Glutamatergic neuron (in vitro differentiated cells): ENCODE measurements at regions not wholly inside any gene's neighbourhood (a gene's known extent, or its start where the extent isn't known, plus 50 kb on each side); places are given as distances from the start of the nearest gene placed in this dataset.

Experiments used
- DNase-seq: peaks from one replicate; pipeline ENCODE4 v3.0.0; 2022
- H3K27ac Mint-ChIP-seq: one replicate; pipeline ENCODE4 v1.8.0; 2020; ENCODE audit warnings: mild to moderate bottlenecking, mixed read lengths, inconsistent platforms; ENCODE audit not compliant: unreplicated experiment
- H3K27me3 Mint-ChIP-seq: one replicate; pipeline ENCODE4 v1.8.0; 2020; ENCODE audit warnings: mild to moderate bottlenecking, moderate library complexity, mixed read lengths, inconsistent platforms; ENCODE audit not compliant: unreplicated experiment
- H3K36me3 Mint-ChIP-seq: one replicate; pipeline ENCODE4 v1.8.0; 2020; ENCODE audit warnings: mild to moderate bottlenecking, mixed read lengths, inconsistent platforms; ENCODE audit not compliant: unreplicated experiment
- H3K4me1 Mint-ChIP-seq: one replicate; pipeline ENCODE4 v1.8.0; 2020; ENCODE audit warnings: mild to moderate bottlenecking, low read depth, mixed read lengths, inconsistent platforms; ENCODE audit not compliant: unreplicated experiment
- H3K4me3 Mint-ChIP-seq: one replicate; pipeline ENCODE4 v1.8.0; 2020; ENCODE audit warnings: mild to moderate bottlenecking, mixed read lengths, inconsistent platforms; ENCODE audit not compliant: unreplicated experiment
- H3K9me3 Mint-ChIP-seq: one replicate; pipeline ENCODE4 v1.8.0; 2020; ENCODE audit warnings: mild to moderate bottlenecking, moderate library complexity, mixed read lengths, inconsistent platforms; ENCODE audit not compliant: unreplicated experiment
- TF ChIP-seq, protein P1 (sequence below): fragments of 200-600 bp; sonication (generic); IDR thresholded peaks from one replicate; pipeline ENCODE4 v1.5.0; 2021; ENCODE audit not compliant: partially characterized antibody, unreplicated experiment

- Mint-ChIP-seq H3K4me1 (peaks cover 26% of the 10 kb centered on the region), H3K36me3 (no peaks in the 10 kb centered on the region), H3K27me3 (peaks cover 6% of the 10 kb centered on the region), H3K9me3 (peaks cover 9% of the 10 kb centered on the region), H3K27ac (peak overlapping the region; percentile 97), H3K4me3 (peak overlapping the region; percentile 50)
- TF ChIP-seq, protein P1, sequence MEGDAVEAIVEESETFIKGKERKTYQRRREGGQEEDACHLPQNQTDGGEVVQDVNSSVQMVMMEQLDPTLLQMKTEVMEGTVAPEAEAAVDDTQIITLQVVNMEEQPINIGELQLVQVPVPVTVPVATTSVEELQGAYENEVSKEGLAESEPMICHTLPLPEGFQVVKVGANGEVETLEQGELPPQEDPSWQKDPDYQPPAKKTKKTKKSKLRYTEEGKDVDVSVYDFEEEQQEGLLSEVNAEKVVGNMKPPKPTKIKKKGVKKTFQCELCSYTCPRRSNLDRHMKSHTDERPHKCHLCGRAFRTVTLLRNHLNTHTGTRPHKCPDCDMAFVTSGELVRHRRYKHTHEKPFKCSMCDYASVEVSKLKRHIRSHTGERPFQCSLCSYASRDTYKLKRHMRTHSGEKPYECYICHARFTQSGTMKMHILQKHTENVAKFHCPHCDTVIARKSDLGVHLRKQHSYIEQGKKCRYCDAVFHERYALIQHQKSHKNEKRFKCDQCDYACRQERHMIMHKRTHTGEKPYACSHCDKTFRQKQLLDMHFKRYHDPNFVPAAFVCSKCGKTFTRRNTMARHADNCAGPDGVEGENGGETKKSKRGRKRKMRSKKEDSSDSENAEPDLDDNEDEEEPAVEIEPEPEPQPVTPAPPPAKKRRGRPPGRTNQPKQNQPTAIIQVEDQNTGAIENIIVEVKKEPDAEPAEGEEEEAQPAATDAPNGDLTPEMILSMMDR, result no peak
- DNase-seq, result no peak
Observed at GRCh38 chr11:8834379-8834778, 76.6 kb upstream of the AKIP1 start.

GRCh38 chr11:8838248-8838647, 72.7 kb upstream of the AKIP1 start:
- no peak for DNase-seq
- TF ChIP-seq, protein P1, result no peak
- Mint-ChIP-seq H3K36me3 (no peaks in the 10 kb centered on the region), H3K27ac (no peak overlapping the region), H3K4me1 (peaks cover 36% of the 10 kb centered on the region), H3K9me3 (no peaks in the 10 kb centered on the region), H3K4me3 (no peak overlapping the region), H3K27me3 (peaks cover 3% of the 10 kb centered on the region)

DNA sequence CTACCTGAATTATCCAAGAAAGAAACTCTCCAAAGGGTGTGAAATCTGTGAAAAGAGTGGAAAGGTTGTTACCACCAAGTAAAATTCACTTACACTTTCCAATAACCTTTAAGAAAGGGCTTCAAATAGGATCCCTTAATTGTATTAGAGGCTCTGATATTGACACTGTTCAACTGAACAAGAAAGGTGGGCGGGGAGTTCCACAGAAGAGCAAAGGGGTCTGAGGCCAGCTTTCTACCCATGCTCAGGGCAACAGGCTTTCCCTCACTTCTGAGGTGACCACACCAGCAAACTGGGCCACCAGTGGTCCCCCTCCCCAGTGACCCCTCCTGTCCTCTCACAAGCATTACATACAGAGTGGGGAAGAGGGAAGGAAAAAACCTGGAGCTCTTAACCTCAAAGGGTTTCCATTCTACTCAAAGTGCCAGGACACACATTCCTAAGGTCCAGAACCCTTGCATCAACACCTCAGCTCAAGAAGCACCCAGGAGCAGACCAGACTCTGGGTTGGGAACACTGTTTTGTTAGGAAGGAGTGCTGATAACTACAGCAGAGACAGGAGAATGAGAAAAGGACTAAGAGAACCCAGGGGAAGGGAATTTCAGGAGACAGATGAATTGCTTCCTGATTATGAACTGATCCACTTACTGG, 71.6 kb upstream of the AKIP1 start:
- TF ChIP-seq, protein P1, result no peak
- no peaks in the 10 kb centered on the region for H3K9me3 Mint-ChIP-seq
- H3K27ac Mint-ChIP-seq, result no peak overlapping the region
- H3K27me3 Mint-ChIP-seq, result peaks cover 2% of the 10 kb centered on the region
- H3K4me3 Mint-ChIP-seq, result peak overlapping the region; percentile 44
- H3K4me1 Mint-ChIP-seq, result peaks cover 24% of the 10 kb centered on the region
- no peak for DNase-seq
- no peaks in the 10 kb centered on the region for H3K36me3 Mint-ChIP-seq

DNA sequence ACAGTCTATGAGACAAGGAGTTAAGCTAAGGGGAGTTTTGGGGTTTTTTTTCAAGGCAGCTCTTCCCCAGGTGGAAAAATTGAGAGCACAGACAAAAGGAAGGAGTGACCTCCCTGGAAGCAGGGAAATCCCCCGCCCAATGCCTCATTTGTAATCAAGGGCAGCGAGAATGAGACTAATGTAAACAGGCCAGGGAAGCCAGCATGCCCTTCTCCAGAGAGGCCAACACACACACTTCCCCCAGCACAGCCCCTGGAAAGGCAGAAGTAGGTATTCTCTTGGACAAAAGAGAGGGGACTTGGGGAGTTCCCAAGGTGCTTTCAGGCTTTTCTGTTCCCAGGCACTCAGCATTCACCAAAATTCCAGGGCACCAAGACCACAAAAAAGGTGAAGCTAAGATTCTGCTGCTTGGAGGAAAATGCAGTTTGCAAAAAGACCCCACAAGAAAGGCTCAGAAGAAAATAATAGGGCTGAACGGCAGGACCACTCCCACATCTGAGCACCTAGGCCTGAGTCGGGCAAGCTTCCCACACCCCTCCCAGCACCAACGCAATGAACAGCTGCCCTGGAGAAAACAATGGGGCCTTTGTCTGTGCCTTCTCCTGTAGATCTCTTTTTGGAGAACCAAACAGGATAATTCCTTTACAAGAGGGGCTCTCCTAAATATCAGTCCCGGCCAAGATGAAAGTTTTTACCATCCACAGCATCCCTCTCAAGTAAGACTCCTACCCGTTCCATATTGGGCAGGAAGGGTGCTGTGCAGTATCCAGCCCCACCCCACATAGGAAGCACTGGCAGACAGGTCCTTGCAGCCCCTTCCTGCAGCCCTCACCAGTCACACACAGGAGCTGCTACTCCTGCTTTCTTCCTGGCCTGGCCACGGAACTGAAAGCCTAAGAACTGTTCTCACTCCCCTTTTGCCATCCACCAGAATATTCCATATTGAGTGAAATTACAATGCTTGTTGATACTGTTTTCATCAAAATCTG, 70.7 kb upstream of the AKIP1 start:
- peaks cover 20% of the 10 kb centered on the region for H3K4me1 Mint-ChIP-seq
- no peak for DNase-seq

More for the DNA sequence above, 70.7 kb upstream of the AKIP1 start:
- Mint-ChIP-seq H3K4me3 (peak overlapping the region; percentile 44), H3K27ac (peak overlapping the region; percentile 9), H3K36me3 (no peaks in the 10 kb centered on the region), H3K9me3 (no peaks in the 10 kb centered on the region), H3K27me3 (no peaks in the 10 kb centered on the region)
- TF ChIP-seq, protein P1, result no peak
